HG03469 (cell line): ENCODE measurements at regions not wholly inside any gene's neighbourhood (a gene's known extent, or its start where the extent isn't known, plus 50 kb on each side); places are given as distances from the start of the nearest gene placed in this dataset.

Experiments used
- ATAC-seq: cut with Tn5 transposase; IDR thresholded peaks from one replicate; pipeline ENCODE4 v1.9.1; 2021; ENCODE audit warnings: mild to moderate bottlenecking, moderate library complexity, moderate number of reproducible peaks; ENCODE audit not compliant: unreplicated experiment

DNA sequence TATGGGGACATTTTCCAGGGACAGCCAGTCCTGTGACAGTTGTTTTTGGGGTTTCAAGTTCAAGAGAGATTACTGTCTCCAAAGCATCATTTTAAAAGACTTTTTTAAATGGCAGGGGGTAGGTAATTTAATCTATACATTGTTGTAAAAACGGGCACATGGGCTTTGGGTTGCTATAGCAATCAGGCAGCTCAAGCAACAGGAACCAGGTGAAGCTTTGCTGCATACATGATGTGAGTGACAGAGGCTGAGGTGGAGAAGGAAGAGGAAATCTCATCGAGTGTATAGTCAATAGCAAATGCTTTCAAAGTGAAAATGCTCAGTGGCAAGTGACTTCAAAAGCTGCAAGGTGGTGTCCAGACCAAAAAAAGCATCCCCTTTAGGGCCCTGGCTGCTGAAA lies 277.4 kb upstream of the JAG1 start:
- no peak for ATAC-seq

DNA sequence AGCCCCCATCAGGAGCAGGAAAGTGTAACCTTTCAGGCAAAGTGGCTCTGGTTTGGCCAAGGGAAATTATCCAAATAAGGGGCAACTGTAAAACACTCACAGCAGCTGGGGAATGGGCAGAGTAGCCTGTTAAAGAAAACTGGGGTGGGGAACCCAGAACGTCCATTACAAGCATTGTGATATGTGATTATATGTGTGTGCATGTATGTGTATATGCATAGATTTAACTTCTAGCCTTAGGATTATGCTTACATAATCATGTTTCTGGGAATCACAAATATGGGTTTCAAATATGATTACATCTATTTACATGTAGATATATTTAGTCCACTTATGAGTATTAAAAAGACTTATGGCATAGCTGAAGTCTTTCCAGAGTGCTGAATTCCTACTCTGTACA lies 278.1 kb upstream of the JAG1 start:
- no peak for ATAC-seq

DNA sequence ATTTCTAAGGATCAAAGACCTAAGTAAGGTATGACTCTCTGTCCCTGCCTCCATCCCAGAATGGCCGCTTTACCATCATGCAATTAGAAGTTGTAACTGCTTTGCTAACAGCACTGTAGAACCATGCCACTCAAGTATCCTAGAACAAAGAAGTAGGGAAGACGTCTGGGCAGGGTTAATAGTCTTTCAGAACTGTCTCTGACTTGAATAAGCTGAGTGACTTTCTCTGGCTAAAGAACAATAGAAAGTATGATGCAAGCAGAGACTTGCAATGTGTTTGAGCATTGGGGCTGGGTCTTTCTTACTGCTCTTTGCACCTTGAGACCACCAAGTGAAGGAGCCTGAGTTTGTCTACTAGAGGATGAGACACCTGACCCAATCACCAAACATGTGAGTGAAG lies 279.6 kb upstream of the JAG1 start:
- ATAC-seq, result no peak

DNA sequence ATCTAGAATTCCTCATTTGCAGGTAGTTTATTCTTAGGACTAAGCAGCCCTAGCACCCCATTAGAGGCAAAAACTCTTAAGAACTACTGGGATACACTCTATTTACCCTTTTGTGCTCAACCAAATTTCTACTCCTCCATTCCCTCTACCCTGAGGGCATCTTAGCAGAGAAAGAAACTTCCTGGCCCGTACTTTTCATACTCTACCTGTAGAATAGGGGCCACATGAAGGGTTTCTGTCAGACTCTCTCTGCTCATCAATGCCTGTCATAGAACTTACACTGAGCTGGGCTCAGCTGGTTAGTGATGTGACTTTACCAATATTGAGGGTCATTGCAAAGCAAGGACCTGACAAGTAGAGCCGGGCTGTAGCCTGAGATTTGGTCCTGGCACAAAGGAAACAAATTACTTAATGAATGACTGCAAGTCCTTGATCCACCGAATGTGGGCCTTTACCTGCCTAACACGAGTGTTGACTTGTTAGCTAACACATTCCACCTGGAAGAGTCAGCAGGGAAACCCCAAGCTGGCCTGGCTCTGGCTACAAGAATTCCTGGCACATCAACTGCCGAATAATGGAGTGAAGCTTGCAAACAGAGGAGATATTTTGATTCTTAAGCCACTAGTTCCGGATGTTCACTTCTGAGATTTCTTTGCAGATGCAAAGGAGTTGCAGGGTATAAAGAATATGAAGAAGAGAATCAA lies 280.5 kb upstream of the JAG1 start:
- no peak for ATAC-seq

DNA sequence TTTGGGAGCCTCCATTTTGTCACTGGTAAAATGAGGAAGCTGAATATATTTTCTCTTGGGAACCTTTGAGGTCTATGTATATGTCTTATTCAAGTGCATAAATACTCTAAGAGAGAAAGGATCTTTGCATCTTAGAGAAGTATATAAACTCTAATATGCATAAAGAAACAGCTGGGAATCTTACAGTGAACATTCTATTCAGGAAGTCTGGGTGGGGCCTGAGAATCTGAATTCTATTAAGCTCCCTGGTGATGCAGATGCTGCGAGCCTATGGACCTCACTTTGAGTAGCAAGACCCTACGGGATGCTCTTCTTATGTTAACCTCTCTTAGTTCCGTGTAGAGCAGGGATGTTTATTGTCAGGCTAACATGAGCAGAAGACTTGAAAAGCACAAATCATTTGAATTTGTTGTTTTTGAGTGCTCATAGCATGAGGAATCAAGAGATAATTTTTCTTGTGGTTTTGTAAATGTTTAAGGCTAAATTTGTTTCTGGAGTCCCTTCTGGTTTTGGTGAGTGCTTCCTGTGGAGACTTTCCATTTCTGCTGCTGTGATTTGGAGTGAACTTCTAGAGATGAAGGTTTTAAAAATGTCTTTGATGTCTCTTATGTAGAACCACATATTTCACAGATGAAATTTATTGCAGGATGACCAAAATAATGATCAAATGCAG lies 281.2 kb upstream of the JAG1 start:
- no peak for ATAC-seq

DNA sequence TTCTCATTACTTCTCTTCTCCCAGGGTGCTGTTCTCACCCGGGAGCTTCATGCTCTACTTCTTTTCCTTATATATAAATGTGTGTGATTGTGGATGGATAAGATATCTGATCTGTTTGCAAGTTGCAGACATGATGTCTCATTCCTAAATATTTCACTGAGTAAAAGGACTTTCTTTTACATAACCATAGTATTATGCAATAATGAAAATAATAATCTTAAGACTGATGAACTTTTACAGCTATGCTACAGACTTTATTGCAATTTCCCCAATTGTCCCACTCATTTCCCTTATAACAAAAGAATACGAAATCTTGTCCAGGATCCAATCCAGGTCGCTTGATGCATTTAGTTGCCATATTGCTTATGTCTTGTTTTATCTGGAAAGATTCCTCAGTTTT lies 284.5 kb upstream of the JAG1 start:
- no peak for ATAC-seq

DNA sequence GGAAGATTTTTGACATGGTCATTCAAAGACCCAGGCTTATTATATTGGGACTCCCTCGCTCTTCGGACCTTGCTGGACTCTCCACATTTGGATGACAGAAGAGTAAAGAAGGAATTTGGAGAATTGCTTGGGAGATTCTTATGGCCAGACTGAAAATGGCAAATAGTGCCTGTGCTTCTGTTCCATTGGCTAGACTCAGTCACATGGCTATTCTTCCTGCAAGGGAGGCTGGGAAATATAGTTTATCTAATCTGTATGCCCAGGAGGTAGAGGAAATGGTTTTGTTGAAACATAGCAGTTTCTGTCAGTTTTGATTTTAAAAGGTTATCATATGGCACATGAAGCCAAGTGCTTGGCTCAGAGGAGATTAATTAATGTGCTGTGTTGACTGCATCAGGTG lies 286.6 kb upstream of the JAG1 start:
- ATAC-seq, result no peak

DNA sequence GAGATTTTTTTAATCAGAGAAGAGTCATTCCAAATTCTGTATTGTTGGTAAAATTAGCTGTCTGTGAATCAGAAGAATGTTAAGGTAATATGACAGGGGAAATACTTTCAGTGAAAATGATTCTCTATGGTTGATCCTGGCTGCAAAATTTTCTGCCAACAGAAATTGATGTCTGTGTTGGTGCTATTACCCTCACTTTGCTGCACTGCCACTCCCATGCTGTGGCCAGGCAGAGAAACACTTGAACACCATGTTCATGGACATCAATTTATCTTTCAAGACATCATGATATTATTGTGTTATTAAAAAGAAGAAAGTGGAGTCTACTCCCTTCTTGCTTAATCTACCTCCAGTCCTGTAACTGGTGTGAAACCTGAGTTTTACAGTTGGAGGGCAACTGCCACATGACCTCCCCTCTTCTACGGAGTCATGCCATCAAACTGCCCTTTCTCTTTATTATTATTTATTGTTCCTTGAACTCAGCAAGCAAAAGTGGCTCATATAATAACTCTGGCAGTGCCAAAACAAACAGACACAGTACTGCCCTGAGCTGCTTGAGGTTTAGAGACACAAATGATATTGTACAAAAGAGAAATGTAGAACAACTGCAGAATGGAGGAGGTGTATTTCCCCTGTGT lies 288.0 kb upstream of the JAG1 start:
- no peak for ATAC-seq

DNA sequence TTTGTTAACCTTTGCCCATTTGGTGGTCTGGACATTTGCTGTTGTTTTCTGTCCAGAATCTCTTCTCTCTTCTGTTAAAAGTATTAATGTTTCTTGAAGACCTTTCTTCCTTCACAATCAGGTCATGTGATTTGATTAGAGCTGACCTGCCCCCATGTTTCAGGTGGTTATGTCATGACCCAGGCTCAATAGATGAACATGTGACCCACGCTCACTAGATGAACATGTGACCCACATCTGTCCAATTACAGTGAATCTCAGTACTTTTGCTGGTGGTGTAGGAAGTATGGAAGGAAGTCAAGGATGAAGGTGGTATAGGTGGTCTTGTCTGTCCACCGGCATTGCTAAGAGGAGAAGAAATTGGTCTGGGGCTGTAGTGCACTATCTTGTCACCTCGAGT lies 289.1 kb upstream of the JAG1 start:
- no peak for ATAC-seq

DNA sequence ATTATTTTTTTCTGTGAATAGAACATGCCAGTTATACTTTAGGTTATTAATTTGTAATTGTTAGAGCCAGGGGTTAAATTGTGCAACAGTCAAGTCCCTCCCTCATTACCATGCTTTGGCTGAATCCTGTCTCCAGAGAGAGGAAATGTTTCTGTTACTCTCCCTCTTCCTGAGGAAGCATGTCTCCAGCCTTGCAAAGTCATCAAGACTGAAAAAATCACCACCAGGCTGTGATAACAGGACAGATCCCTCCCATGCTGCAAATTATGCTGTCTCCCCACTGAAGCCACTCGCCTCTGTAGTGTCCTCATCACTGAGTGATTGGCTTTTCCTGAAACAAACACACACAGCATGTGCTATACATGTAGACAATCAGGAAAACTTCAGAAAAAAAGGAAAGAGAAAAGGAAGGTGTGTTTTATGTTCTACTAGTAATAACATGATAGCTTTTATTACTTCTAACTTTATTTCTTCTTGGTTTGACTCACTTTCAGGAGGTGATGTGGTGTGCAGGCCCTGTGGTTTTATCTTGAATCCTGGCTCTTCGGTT lies 290.0 kb upstream of the JAG1 start:
- no peak for ATAC-seq

DNA sequence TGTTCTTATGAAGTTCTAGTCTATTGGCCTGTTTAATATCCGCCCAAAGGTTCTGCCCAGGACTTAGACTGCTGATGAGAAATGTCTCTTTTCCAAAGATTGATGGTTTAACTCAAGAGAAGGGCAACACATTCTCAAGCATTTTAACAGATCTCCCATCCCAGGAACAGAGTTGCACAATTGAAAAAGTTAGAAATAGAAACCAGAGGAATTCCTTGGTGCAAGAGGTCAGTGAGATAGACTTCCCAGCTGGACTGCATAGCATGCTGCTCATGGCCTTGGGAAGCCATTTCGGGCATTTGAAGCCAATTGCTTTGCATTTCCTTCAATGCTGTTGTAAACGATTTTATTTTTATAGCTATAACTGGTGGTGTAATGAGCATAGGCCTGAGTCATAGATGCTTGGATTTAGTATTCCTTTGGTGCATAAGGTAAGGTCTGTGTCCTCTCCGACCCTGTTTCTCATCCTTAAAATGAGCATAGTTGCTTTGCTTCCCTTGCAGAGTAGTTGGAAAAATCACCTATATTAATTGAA lies 292.2 kb upstream of the JAG1 start:
- no peak for ATAC-seq

DNA sequence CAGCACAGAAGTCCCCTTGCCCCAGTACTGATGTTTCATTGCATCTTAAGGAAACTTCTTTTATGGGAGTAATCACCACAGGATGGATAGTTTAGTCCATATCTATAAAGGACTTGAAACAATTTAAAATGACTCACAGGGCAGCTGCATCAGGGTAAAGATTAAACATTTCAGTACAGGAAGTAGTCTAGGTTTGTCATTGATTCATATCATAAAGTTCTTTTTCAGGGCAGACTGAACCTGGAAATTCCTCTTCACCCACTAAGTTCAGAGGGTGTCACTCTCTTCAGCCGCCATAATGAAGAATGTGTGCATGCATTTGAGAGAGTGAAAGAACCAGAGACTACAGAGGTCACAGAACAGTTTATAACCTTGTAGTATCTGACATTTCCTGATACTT lies 296.3 kb upstream of the JAG1 start:
- ATAC-seq, result no peak

DNA sequence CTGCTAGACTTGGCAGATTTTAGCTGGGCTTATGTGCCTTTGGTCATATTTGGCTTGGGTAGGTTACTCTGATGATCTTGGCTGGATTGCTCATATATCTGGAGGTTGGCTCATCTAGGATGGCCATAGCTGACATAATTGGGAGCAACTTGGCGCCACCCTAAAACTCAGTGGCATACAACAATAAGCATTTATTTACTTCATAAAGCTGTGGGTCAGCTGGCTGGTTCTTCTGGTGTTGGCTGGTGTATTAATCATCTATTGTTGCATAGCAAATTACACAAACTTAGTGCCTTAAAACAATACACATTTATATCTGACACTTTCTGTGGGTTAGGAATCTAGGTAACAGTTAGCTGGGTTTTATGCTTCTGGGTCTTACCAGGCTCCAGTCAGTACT lies 297.3 kb upstream of the JAG1 start:
- ATAC-seq, result no peak

DNA sequence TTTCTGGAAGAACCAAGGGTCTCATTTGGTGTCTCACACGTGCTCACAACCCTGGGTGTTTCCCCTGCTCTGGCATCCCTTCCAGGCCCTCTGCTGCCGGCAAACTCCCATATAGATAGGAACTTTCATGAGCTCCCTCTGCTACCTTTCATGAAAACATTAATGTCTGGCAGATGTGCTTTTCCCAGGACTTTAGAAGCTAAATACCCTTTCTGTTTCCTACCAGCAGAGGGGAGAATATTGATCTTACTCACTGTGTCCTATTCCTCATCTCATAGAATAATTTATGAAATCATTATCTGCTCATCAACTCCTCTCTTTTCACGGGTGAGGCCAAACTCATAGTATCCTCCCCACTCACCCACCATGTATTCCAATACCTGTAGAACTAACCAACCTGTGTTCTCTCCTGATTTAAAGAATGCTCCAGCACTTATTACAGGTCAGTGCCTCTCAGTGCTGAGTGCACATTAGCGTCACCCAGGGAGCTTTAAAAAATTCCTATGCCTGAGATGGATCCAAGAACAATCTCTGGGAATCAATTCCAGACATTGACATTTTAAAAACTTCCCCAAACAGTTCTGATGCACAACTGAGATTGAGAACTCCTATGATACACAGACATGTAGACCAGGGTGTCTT lies 298.5 kb upstream of the JAG1 start:
- ATAC-seq, result no peak

DNA sequence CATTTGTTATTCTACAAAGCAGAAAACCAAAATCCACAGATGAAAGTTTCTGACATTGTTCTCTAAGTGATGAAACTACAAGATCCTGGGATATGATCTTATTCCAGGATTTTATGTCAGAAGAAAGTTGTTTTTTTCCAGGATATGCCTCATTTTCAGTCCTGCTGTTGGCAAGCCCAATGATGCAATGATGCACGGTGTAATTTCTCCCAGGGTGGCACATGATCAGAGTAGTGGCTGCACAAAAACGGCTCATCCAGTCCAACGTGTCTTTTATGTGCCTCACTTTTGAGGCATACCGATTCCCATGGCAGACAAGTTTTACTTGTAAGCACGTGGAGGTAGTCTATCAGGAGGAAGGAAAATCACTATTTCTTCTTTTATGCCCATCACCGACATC lies 302.3 kb upstream of the JAG1 start:
- no peak for ATAC-seq

DNA sequence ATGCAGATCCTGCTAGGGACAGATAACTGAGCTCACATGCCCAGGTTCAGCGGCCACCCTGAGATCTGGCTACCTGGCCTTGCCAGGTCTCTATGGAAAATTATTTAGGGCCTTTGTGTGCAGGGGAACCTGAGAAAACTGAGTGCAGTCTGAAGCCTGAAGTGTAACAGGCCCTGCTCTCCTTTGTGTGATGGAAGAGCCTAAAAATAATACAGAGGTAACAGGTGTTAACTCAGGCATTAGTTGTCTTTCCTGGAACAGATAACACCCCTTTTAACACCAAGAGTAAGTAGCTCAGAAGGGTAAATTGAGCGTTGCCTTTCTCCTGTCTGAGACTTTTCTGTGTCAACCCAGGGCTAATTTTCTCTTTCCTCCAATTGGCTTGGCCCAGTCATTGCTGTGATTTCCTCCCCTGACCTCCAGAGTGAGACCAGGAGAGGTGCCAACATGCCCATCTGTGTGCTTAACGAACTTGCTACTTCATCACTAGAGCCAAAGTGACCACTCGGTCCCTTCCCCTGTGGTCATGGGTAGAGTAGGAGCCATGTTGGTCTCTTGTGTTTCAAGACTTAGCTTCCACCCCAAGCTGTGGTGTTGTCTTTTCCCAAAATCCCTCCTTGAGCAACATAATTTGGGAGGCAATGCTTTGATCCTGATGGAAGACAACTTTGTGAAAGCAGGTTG lies 304.4 kb upstream of the JAG1 start:
- no peak for ATAC-seq

DNA sequence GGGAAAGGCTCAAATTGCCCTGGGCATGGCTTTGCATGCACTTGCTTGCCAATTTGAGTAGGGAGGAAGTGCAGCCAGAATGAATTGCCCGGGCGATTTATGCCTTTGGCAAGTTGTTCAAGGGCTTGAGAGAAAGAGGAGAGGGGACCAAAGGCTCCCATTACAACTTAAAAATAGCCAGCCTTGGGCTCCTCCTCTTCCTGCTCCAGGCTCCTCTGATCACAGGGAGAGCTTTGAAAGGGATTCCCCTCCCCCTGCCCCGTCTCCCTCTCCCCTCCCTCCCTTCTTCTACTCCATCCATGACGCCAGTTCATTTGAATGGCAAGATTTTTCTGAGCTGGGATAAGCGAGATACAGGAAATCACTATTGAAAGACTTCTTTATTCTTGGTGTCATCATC lies 304.9 kb upstream of the JAG1 start:
- ATAC-seq, result no peak

DNA sequence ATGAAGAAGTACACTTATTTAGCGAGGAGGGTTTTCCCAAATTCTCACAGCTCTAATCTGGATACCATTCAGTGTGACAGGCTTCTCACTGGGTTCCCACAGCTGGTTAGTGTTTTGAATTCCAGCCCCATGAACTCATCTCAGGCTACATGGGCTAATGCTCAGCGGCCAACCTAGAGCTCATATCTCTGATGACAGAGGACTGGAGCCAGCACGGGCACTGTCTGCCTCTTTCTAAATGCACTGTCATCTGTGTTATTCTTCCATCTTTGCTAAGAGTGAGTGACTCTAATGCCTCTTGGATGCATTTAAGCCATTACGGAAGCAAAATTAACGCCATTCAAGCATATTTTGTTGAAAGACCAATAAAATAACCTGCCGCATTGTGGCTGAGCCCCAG lies 308.9 kb upstream of the JAG1 start:
- ATAC-seq, result no peak

DNA sequence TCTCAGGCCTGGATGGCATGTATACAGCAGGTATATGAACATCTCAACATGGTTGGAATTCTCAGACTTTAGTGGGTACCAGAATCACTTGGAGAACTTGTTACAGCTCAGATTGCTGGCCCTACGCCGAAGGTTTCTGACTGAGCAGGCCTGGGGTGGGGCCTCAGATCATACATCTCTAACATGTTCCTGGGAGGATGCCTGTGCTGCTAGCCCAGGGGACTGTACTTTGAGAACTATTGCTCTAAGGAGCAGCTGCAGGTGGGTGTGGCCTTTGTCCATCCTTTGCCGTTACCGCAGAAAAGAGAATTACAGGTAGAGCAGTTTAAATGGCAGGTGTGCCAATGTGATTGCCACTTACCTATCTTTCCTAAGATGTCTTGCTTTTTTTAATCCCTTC lies 310.5 kb upstream of the JAG1 start:
- ATAC-seq, result no peak

DNA sequence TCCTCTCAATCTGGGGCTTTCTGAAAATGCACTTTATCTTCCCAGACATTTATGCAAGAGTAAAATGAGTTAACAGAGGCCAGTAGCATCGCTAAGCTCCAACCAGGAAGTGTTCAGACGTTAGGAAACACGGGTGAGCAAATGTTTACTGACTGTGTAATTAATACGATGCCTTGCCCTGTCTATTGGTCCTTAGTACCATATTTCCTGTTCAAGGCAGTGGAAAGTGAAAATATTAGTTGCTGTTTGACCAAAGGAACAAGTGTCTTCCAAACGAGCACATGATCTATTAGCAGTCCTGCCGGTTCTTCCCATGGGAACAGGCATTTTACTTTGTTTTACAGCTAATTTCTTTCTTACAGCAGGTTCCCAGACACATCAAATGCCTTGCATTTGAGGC lies 311.1 kb upstream of the JAG1 start:
- ATAC-seq, result no peak

DNA sequence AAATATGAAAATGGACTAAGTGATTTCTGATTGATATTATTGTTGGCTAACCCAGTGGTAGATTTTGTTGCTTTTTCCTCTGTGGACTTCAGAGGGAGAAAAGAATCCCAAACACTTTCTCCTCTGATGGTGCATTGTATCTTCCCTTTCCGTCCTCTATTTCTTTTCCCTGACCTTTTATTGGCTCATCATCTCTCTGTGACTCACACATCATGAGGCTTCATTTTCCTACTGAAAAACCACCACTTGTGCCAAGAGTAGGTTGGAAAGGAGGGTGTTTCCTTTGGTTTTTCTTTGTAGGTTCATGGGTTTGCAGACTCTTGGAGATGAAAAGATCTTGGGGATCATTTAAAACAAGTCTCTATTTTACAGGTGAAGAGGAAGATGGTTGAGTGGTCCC lies 311.7 kb upstream of the JAG1 start:
- ATAC-seq, result no peak
